ENCODE measurements at regions not wholly inside any gene's neighbourhood (a gene's known extent, or its start where the extent isn't known, plus 50 kb on each side); places are given as distances from the start of the nearest gene placed in this dataset.
A peak's percentile ranks its signal among the peaks of the same experiment; 100 is the strongest.

DNA sequence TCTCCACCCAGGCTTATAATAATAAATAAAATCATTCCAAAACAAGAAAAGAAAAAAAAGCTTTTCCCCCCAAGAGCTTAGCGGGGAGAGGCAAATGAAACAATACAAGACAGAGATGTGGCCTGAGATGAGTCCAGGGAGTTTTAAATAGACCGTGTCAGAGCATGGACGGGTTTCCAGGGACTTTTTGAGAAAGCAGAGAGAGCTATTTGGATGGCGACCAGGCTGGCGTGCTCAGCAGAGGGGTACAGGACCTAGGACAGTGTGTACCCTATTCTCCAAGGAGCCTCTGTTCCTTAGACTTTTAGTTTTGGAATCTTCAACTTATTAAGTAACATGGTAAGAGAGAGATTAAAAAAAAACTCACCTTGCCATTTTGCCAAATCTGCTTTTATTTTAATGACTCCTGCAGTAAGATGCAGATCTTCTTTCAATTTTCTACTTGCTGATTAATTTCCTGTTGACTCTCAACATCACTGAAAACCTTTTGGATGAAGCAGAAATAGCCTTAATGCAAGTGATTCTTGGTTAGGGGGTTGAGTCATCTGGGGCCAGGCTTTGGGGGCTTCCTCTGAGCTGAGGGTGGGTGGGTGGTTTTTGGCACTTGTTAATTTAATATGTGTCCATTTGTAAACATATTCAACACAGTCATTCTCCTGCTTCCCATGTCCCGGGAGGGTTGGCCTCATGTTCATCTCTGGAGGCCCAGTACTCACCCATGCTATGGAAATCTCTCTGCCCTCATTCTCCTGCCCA is 49.6 kb upstream of the OSMR start:
- Histone ChIP-seq H3K4me1 (ENCODE audit: control insufficient read depth, extremely low read depth, insufficient read depth, low read length) (peaks cover 15% of the 10 kb centered on the region), H3K9me1 (replicated peaks; ENCODE audit: control insufficient read depth, extremely low read depth, insufficient read depth, low read length) (no peaks in the 10 kb centered on the region), H3K9me3 (replicated peaks; ENCODE audit: control insufficient read depth, insufficient read depth, low read length) (no peaks in the 10 kb centered on the region), H3K27me3 (ENCODE audit: control insufficient read depth in 2 of 2, insufficient read depth in 2 of 2, low read length in 2 of 2) (no peaks in the 10 kb centered on the region), H4K20me1 (replicated peaks; ENCODE audit: control insufficient read depth, extremely low read depth, insufficient read depth, low read length) (no peaks in the 10 kb centered on the region), H3K36me3 (ENCODE audit: control insufficient read depth in 2 of 2, extremely low read depth in 1 of 2, insufficient read depth in 2 of 2, low read length in 2 of 2) (no peaks in the 10 kb centered on the region), H3K79me2 (ENCODE audit: control insufficient read depth, insufficient read depth, low read length) (no peaks in the 10 kb centered on the region), H2AFZ (ENCODE audit: low read depth, low read length) (peak overlapping the region; percentile 40), H3K4me2 (ENCODE audit: insufficient read depth, low read length) (peak overlapping the region; percentile 67), H3K9ac (replicated peaks; ENCODE audit: extremely low read depth, insufficient read depth, low read length) (no peak overlapping the region), H3K4me3 (replicated peaks in 1 of 3; ENCODE audit: insufficient read depth in 1 of 3, low read depth in 1 of 3, low read length in 3 of 3) (peak overlapping the region in 1 of 3 experiments; percentile 22), H3K27ac (ENCODE audit: insufficient read depth, low read depth, low read length) (peak overlapping the region; percentile 37)
- ChIA-PET CTCF (interaction anchor here (1.1 to 5.1 kb wide), 6 partner anchors 13 to 414 kb away, joined by 3 to 25 read pairs (median 8); no protein-coding TSS in a partner anchor), POLR2A (no interaction called here)
- dilution Hi-C loops (cut with MboI; ENCODE audit: extremely low pct_ligation_motif_present, low sequenced_read_pairs), result no loop called here
- peak; percentile 71 for FAIRE-seq
- no peak for TF ChIP-seq GATA2 (IDR thresholded peaks at IDR 0.05; ENCODE audit: insufficient read depth, insufficient read length, low read depth, low read length)
- peak; percentile 57 for TF ChIP-seq FOS (IDR thresholded peaks at IDR 0.05; ENCODE audit: borderline replicate concordance, insufficient read depth, low read length)
- intact Hi-C loops (cut with micrococcal nuclease), result no loop called here
- peak; percentile 79 for DNase-seq (ENCODE audit: low read depth, low spot score)
- BruUV-seq (replicated peaks), result no TSS peak
